ENCODE measurements at regions not wholly inside any gene's neighbourhood (a gene's known extent, or its start where the extent isn't known, plus 50 kb on each side); places are given as distances from the start of the nearest gene placed in this dataset.

DNA sequence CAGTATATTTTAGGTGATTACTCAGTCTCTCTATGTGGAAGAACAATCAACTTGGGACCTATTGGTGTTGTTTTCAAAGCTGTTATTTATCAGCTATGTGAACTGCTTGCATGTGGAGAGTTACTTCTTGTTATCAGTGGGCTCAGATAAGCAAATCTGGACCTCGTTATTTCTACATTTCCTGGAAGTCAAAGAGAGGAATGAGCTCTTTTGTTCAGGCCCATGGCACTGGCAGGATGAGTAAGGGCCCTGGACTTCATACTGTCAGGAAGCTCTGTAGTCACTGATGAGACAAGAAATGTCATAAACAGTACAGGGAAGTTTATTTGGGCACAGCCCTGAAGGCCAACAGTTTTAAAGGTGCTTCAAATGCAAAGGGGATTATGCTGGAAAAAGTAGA is 760.6 kb upstream of the EPHA5 start:
- Mint-ChIP-seq H3K4me1 (ENCODE audit: low read depth) (peaks cover 13% of the 10 kb centered on the region; the same call in 1 of the 2 replicates), H3K36me3 (ENCODE audit: low read depth) (no peaks in the 10 kb centered on the region; the same call in 1 of the 2 replicates), H3K4me3 (no peak overlapping the region), H3K27ac (peak overlapping the region; percentile 11; the same call in 1 of the 2 replicates), H3K9me3 (peaks cover under 1% of the 10 kb centered on the region), H3K27me3 (ENCODE audit: insufficient read depth) (no peaks in the 10 kb centered on the region)
- TF ChIP-seq, protein P1, sequence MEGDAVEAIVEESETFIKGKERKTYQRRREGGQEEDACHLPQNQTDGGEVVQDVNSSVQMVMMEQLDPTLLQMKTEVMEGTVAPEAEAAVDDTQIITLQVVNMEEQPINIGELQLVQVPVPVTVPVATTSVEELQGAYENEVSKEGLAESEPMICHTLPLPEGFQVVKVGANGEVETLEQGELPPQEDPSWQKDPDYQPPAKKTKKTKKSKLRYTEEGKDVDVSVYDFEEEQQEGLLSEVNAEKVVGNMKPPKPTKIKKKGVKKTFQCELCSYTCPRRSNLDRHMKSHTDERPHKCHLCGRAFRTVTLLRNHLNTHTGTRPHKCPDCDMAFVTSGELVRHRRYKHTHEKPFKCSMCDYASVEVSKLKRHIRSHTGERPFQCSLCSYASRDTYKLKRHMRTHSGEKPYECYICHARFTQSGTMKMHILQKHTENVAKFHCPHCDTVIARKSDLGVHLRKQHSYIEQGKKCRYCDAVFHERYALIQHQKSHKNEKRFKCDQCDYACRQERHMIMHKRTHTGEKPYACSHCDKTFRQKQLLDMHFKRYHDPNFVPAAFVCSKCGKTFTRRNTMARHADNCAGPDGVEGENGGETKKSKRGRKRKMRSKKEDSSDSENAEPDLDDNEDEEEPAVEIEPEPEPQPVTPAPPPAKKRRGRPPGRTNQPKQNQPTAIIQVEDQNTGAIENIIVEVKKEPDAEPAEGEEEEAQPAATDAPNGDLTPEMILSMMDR (IDR thresholded peaks at IDR 0.05) = no peak
- no peak for DNase-seq

DNA sequence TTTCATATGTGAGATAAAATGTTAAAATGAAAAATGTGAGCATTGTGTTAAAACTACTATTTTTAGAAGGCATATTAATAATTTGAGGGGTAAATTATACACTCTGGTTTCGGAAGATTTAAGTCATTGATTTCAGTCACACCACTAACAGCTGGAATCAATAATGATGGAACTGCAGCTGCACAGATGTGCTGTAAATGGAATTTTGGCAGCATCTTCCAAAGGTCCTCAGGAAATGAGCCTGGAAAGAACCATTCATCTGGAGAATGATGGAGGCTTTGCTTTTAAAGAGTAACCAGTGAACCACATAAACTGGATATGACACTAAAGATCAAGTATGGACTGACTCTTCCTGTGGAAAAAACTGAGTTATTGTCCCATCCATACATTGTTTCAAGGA is 759.0 kb upstream of the EPHA5 start:
- peaks cover 13% of the 10 kb centered on the region; the same call in 1 of the 2 replicates for H3K4me1 Mint-ChIP-seq (ENCODE audit: low read depth)
- DNase-seq = no peak
- no peaks in the 10 kb centered on the region; the same call in 1 of the 2 replicates for H3K36me3 Mint-ChIP-seq (ENCODE audit: low read depth)
- TF ChIP-seq, protein P1 (IDR thresholded peaks at IDR 0.05) = no peak
- no peak overlapping the region for H3K4me3 Mint-ChIP-seq
- no peak overlapping the region for H3K27ac Mint-ChIP-seq
- H3K27me3 Mint-ChIP-seq (ENCODE audit: insufficient read depth) = no peaks in the 10 kb centered on the region
- no peaks in the 10 kb centered on the region; the same call in 1 of the 2 replicates for H3K9me3 Mint-ChIP-seq

DNA sequence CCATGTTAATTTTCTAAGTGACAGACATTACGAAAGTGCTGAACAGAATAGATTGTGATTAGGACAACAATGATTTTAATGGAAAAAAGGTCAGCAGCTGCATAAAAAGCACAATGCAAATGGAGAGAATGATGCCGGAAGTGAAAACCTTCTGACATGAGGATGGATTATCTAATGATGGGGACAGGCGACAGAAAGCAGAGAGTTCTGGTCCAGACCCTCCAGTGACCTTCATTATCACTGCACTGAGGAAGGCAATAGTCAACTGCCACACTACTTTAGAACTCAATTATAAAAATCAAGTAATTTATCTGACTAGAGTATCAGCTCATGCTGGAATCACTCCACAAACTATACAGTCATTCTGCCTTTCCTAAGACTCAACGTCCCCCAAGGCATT is 746.1 kb upstream of the EPHA5 start:
- no peak overlapping the region for H3K27ac Mint-ChIP-seq
- TF ChIP-seq, protein P1 (IDR thresholded peaks at IDR 0.05) = no peak
- H3K4me1 Mint-ChIP-seq (ENCODE audit: low read depth) = no peaks in the 10 kb centered on the region
- no peak for DNase-seq
- H3K9me3 Mint-ChIP-seq = peaks cover 14% of the 10 kb centered on the region; the same call in 1 of the 2 replicates
- H3K36me3 Mint-ChIP-seq (ENCODE audit: low read depth) = no peaks in the 10 kb centered on the region
- peaks cover 3% of the 10 kb centered on the region; the same call in 1 of the 2 replicates for H3K27me3 Mint-ChIP-seq (ENCODE audit: insufficient read depth)
- H3K4me3 Mint-ChIP-seq = no peak overlapping the region

DNA sequence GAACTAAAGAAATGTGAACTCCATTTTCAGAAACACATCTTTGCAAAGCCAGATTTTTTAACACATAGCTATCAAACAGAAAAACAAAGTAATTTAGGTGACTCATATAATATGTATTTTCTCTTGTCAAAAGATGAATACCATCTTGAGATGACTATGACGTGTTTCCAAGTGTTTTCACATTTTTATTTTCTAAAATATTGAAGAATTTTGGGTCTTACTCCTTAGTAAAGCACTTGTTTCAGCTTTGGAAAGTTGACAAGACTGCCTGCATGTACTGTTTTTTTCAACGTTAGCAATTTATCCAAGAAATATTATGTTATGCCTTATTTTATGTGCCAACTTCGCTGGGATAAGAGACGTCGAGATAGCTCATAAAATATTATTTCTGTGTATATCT is 733.9 kb upstream of the EPHA5 start:
- no peak overlapping the region for H3K4me3 Mint-ChIP-seq
- TF ChIP-seq, protein P1 (IDR thresholded peaks at IDR 0.05) = no peak
- H3K9me3 Mint-ChIP-seq = peaks cover under 1% of the 10 kb centered on the region; the same call in 1 of the 2 replicates
- DNase-seq = no peak
- no peaks in the 10 kb centered on the region for H3K4me1 Mint-ChIP-seq (ENCODE audit: low read depth)
- H3K27me3 Mint-ChIP-seq (ENCODE audit: insufficient read depth) = no peaks in the 10 kb centered on the region
- H3K27ac Mint-ChIP-seq = no peak overlapping the region
- H3K36me3 Mint-ChIP-seq (ENCODE audit: low read depth) = no peaks in the 10 kb centered on the region

DNA sequence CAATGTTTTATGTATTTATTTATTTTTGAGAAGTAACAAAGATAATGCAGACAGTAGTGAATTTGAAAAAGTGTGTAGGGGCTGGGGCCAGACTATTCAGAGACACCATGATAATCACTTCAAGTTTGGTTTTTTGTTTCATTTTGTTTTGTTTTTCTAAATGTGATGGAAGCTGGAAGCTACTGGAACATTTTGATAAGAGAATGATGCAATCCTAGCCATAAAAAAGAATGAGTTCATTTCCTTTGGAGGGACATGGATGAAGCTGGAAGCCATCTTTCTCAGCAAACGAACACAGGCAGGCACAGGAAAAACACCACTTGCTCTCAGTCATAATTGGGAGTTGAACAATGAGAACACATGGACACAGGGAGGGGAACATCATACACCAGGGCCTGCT is 706.6 kb upstream of the EPHA5 start:
- Mint-ChIP-seq H3K27me3 (ENCODE audit: insufficient read depth) (no peaks in the 10 kb centered on the region), H3K4me3 (peak overlapping the region; percentile 18; the same call in 1 of the 2 replicates), H3K36me3 (ENCODE audit: low read depth) (no peaks in the 10 kb centered on the region), H3K27ac (peak overlapping the region; percentile 74; the same call in 1 of the 2 replicates), H3K9me3 (peaks cover 5% of the 10 kb centered on the region; the same call in 1 of the 2 replicates), H3K4me1 (ENCODE audit: low read depth) (peaks cover 9% of the 10 kb centered on the region; the same call in 1 of the 2 replicates)
- TF ChIP-seq, protein P1 (IDR thresholded peaks at IDR 0.05) = no peak
- no peak for DNase-seq
